H1 (cell line): ENCODE measurements at regions not wholly inside any gene's neighbourhood (a gene's known extent, or its start where the extent isn't known, plus 50 kb on each side); places are given as distances from the start of the nearest gene placed in this dataset.

Experiments used
- CTCF ChIA-PET: fragments of 300-600 bp; sonication (Branson Sonifier 250); formaldehyde crosslinking; loops from one replicate; lab custom pipeline; 2021; ENCODE audit not compliant: partially characterized antibody; lab: Charles Lee
- POLR2A ChIA-PET: fragments of 300-600 bp; sonication (Branson Sonifier 250); formaldehyde crosslinking; loops from one replicate; lab custom pipeline; 2021; ENCODE audit warnings: inconsistent platforms; ENCODE audit not compliant: partially characterized antibody; lab: Charles Lee
- DNase-seq, 2 experiments: peaks; one replicate each; pipeline versions ENCODE4 v3.0.0 to v3.0.0-alpha.2; 2010 to 2022; ENCODE audit warnings: low spot score in 2 of 2, low read depth in 1 of 2, mixed read lengths in 1 of 2
- FAIRE-seq: peaks from 2 replicates; lab custom pipeline; 2011; peaks lifted over from hg19 to GRCh38; lab: Jason Lieb, UNC
- H2AFZ ChIP-seq: 2 replicates; pipeline ENCODE4 v1.8.1; 2012; ENCODE audit warnings: low read length, inconsistent platforms
- H2AK5ac ChIP-seq: 2 replicates; pipeline ENCODE4 v1.6.1; 2013; ENCODE audit warnings: low read depth, low read length
- H2BK120ac ChIP-seq: replicated peaks from 2 replicates; pipeline ENCODE3; 2013; ENCODE audit warnings: low read depth, low read length, inconsistent platforms
- H2BK12ac ChIP-seq: 2 replicates; pipeline ENCODE4 v1.6.1; 2013; ENCODE audit warnings: low read depth, low read length
- H2BK15ac ChIP-seq: 2 replicates; pipeline ENCODE4 v1.6.1; 2013; ENCODE audit warnings: low read length
- H2BK20ac ChIP-seq: 2 replicates; pipeline ENCODE4 v1.6.1; 2013; ENCODE audit warnings: low read length
- H2BK5ac ChIP-seq: 2 replicates; pipeline ENCODE4 v1.6.1; 2013; ENCODE audit warnings: low read depth, low read length
- H3K14ac ChIP-seq: 2 replicates; pipeline ENCODE4 v1.6.1; 2013; ENCODE audit warnings: inconsistent platforms; ENCODE audit not compliant: insufficient read length
- H3K18ac ChIP-seq: 2 replicates; pipeline ENCODE4 v1.6.1; 2013; ENCODE audit warnings: low read length; ENCODE audit errors: extremely low read depth
- H3K23ac ChIP-seq: 2 replicates; pipeline ENCODE4 v1.6.1; 2013; ENCODE audit warnings: inconsistent platforms; ENCODE audit not compliant: insufficient read length
- H3K23me2 ChIP-seq: 2 replicates; pipeline ENCODE4 v1.6.1; 2013; ENCODE audit warnings: low read depth, low read length
- H3K27ac ChIP-seq: 2 replicates; pipeline ENCODE4 v1.6.1; 2011; ENCODE audit warnings: low read depth, low read length, inconsistent platforms
- H3K27me3 ChIP-seq, 4 experiments: replicated peaks in 1 of 4; 1 replicate in 1 of 4; 2 replicates in 3 of 4; pipeline versions ENCODE4 v1.6.1 to v1.8.1; 2011 to 2013; ENCODE audit warnings: low read length in 3 of 4, mild to moderate bottlenecking in 3 of 4, inconsistent platforms in 2 of 4, mixed read lengths in 2 of 4, moderate library complexity in 1 of 4; ENCODE audit not compliant: control insufficient read depth in 3 of 4, insufficient read depth in 3 of 4; ENCODE audit errors: extremely low read depth in 1 of 4
- H3K36me3 ChIP-seq, 4 experiments: 2 replicates each; pipeline versions ENCODE4 v1.6.1 to v1.8.1; 2011 to 2013; ENCODE audit warnings: mild to moderate bottlenecking in 4 of 4, low read length in 3 of 4, moderate library complexity in 2 of 4, control low read depth in 1 of 4, inconsistent platforms in 1 of 4; ENCODE audit not compliant: insufficient read depth in 4 of 4, control insufficient read depth in 2 of 4
- H3K4ac ChIP-seq: replicated peaks from 2 replicates; pipeline ENCODE3; 2013; ENCODE audit warnings: low read length, low read depth, mixed read lengths, inconsistent platforms; ENCODE audit not compliant: insufficient read length
- H3K4me1 ChIP-seq, 4 experiments: replicated peaks in 1 of 4; 1 replicate in 1 of 4; 2 replicates in 3 of 4; pipeline versions ENCODE4 v1.6.1 to v1.8.1; 2011 to 2013; ENCODE audit warnings: low read length in 3 of 4, inconsistent platforms in 2 of 4, mixed read lengths in 1 of 4; ENCODE audit not compliant: insufficient read depth in 4 of 4, control insufficient read depth in 3 of 4
- H3K4me2 ChIP-seq, 2 experiments: 2 replicates each; pipeline versions ENCODE4 v1.6.1 to v1.8.1; 2011 to 2013; ENCODE audit warnings: low read depth in 2 of 2, low read length in 2 of 2, control low read depth in 1 of 2, inconsistent platforms in 1 of 2, mild to moderate bottlenecking in 1 of 2; ENCODE audit not compliant: insufficient read depth in 1 of 2
- H3K4me3 ChIP-seq, 4 experiments: fragments of 200-600, 300-600 bp in 1 of 4; sonication (generic), shearing (Covaris generic), sonication (Bioruptor Twin) in 1 of 4; 2 replicates each; pipeline versions ENCODE4 v1.5.1 to v1.8.1; 2011 to 2016; ENCODE audit warnings: low read length in 4 of 4, low read depth in 3 of 4, control low read depth in 2 of 4, inconsistent platforms in 2 of 4, mild to moderate bottlenecking in 2 of 4, mixed read lengths in 1 of 4, moderate library complexity in 1 of 4; ENCODE audit not compliant: insufficient read depth in 2 of 4; ENCODE audit errors: extremely low read depth in 1 of 4
- H3K56ac ChIP-seq: replicated peaks from 2 replicates; pipeline ENCODE3; 2013; ENCODE audit warnings: low read depth, mild to moderate bottlenecking, mixed read lengths, low read length, inconsistent platforms; ENCODE audit not compliant: insufficient read length
- H3K79me1 ChIP-seq: 2 replicates; pipeline ENCODE4 v1.6.1; 2013; ENCODE audit warnings: low read depth, low read length, control low read depth
- H3K79me2 ChIP-seq, 2 experiments: 2 replicates each; pipeline versions ENCODE4 v1.6.1 to v1.8.1; 2012 to 2013; ENCODE audit warnings: low read length in 2 of 2, mild to moderate bottlenecking in 2 of 2, inconsistent platforms in 1 of 2; ENCODE audit not compliant: insufficient read depth in 2 of 2, control insufficient read depth in 1 of 2
- H3K9ac ChIP-seq, 4 experiments: replicated peaks in 1 of 4; 1 replicate in 1 of 4; 2 replicates in 3 of 4; pipeline versions ENCODE4 v1.6.1 to v1.8.1; 2011 to 2013; ENCODE audit warnings: low read depth in 3 of 4, low read length in 3 of 4, control low read depth in 2 of 4, mild to moderate bottlenecking in 2 of 4, moderate library complexity in 2 of 4, inconsistent platforms in 1 of 4; ENCODE audit errors: extremely low read depth in 1 of 4
- H3K9me3 ChIP-seq, 2 experiments: 2 replicates each; pipeline versions ENCODE4 v1.6.1 to v1.8.1; 2012 to 2013; ENCODE audit warnings: mild to moderate bottlenecking in 2 of 2, moderate library complexity in 2 of 2, control low read depth in 1 of 2, inconsistent platforms in 1 of 2, low read depth in 1 of 2, low read length in 1 of 2, mixed read lengths in 1 of 2; ENCODE audit not compliant: insufficient read depth in 2 of 2
- H4K20me1 ChIP-seq, 2 experiments: replicated peaks in 1 of 2; 2 replicates each; pipeline versions ENCODE3 to v1.8.1; 2011 to 2013; ENCODE audit warnings: inconsistent platforms in 2 of 2, low read length in 2 of 2, mild to moderate bottlenecking in 1 of 2; ENCODE audit not compliant: insufficient read depth in 2 of 2, control insufficient read depth in 1 of 2
- H4K5ac ChIP-seq: 2 replicates; pipeline ENCODE4 v1.6.1; 2013; ENCODE audit warnings: low read length, low read depth, mixed read lengths, inconsistent platforms; ENCODE audit not compliant: insufficient read length
- H4K8ac ChIP-seq: 2 replicates; pipeline ENCODE4 v1.8.0; 2013; ENCODE audit warnings: mild to moderate bottlenecking, moderate library complexity, low read length, inconsistent platforms; ENCODE audit not compliant: insufficient read depth; ENCODE audit errors: extremely low read depth
- H4K91ac ChIP-seq: replicated peaks from 2 replicates; pipeline ENCODE3; 2013; ENCODE audit warnings: low read length, mixed read lengths, inconsistent platforms; ENCODE audit not compliant: insufficient read length
- GTF2F1 ChIP-seq: IDR thresholded peaks from 2 replicates; pipeline ENCODE4 v1.6.1; 2012; ENCODE audit warnings: low read depth, low read length, improper control_type of control experiment, borderline replicate concordance
- KDM5A ChIP-seq: fragments of 200-600 bp; IDR thresholded peaks from 2 replicates; pipeline ENCODE4 v1.7.1; 2012; ENCODE audit warnings: mild to moderate bottlenecking, low read length, inconsistent platforms, mixed read lengths
- SIX5 ChIP-seq: IDR thresholded peaks from 2 replicates; pipeline ENCODE4 v1.6.1; 2011; ENCODE audit warnings: mild to moderate bottlenecking, low read depth, low read length
- TAF1 ChIP-seq: IDR thresholded peaks from 2 replicates; pipeline ENCODE4 v1.6.1; 2011; ENCODE audit warnings: mild to moderate bottlenecking, low read depth, low read length
- TBP ChIP-seq: IDR thresholded peaks from 2 replicates; pipeline ENCODE4 v1.6.1; 2011; ENCODE audit warnings: low read depth, low read length, improper control_type of control experiment
- WGBS, 2 experiments: shearing (Covaris generic) in 1 of 2; methylation state at CpG; one replicate each; pipeline versions ENCODE4 v1.1.6 to v1.1.7; 2013 to 2015; ENCODE audit warnings: low lambda C conversion rate in 2 of 2, mixed read lengths in 2 of 2, inconsistent platforms in 1 of 2, low coverage in 1 of 2, missing lambda C conversion rate in 1 of 2; ENCODE audit not compliant: insufficient replicate concordance in 2 of 2, insufficient coverage in 1 of 2, insufficient read length in 1 of 2; ENCODE audit errors: extremely low coverage in 1 of 2, missing lambda C conversion rate in 1 of 2; 5-methylcytosine and 5-hydroxymethylcytosine counted together

DNA sequence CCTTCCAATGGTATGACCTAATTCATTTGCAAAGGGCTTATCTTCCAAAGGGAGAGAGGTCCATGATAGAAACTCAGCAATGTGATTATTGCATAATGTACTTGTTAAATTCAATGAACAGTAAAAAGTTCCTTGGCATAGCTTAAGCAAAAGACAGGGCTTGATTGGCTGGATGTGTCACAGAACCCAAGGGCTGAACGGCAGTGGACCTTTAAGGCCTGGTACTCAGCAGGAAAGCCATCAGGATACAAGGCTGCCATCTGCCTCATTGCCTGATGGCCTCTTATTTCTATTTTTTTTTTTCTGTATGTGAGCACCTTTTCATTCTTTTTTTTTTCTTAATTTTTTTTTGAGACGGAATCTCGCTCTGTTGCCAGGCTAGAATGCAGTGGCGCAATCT is 208.9 kb upstream of the WSCD1 start:
- Histone ChIP-seq H4K91ac (no peak overlapping the region), H3K56ac (no peak overlapping the region), H2BK120ac (no peak overlapping the region), H3K4ac (no peak overlapping the region), H2BK12ac (no peak overlapping the region), H3K4me3 (no peak overlapping the region), H3K79me1 (no peaks in the 10 kb centered on the region), H4K8ac (no peak overlapping the region), H3K23ac (no peak overlapping the region), H3K27ac (no peak overlapping the region), H3K9me3 (no peaks in the 10 kb centered on the region), H3K4me2 (no peak overlapping the region), H3K36me3 (no peaks in the 10 kb centered on the region), H2BK20ac (no peak overlapping the region), H2BK5ac (no peak overlapping the region), H2BK15ac (no peak overlapping the region), H3K27me3 (no peaks in the 10 kb centered on the region; a peak in 1 of 7 replicates), H3K9ac (no peak overlapping the region), H3K79me2 (no peaks in the 10 kb centered on the region), H3K4me1 (no peaks in the 10 kb centered on the region; a peak in 1 of 7 replicates), H3K14ac (no peak overlapping the region), H3K18ac (no peak overlapping the region), H4K5ac (no peak overlapping the region), H3K23me2 (no peaks in the 10 kb centered on the region; the same call in 1 of the 2 replicates), H4K20me1 (no peaks in the 10 kb centered on the region), H2AFZ (no peak overlapping the region), H2AK5ac (no peak overlapping the region)
- ChIA-PET CTCF (interaction anchor here (1.6 kb wide), 1 partner anchor 10 kb away, joined by 5 read pairs; no protein-coding TSS in a partner anchor), POLR2A (no interaction called here)
- TF ChIP-seq KDM5A = no peak
- no peak for TF ChIP-seq TBP
- no peak for TF ChIP-seq SIX5
- TF ChIP-seq GTF2F1 = no peak
- TF ChIP-seq TAF1 = no peak
- no peak for DNase-seq
- FAIRE-seq = no peak
- WGBS, 2 experiments = 89% methylated on average over 4 of the region's 4 CpGs; no CpG with 5 or more reads in 1 of the 2 experiments
